ENCODE measurements at regions not wholly inside any gene's neighbourhood (a gene's known extent, or its start where the extent isn't known, plus 50 kb on each side); places are given as distances from the start of the nearest gene placed in this dataset.

DNA sequence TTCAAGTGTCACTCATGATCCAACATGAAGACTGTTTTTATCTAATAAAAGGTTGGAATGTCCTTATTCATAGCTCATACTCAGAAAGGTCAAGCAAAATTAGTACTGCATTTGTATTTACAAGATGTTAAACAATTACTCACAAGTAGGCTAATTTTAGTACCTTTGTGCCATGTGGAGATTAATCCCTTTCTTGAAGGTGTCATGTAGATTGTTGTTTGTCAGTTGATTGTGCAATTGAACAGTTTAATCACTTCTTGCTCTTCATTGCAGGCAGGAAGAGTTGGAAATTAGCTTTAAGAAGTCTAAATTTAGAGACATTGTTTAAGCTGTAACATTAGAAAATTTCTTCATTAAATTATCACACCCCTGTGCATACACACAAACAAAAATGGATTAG, 847.1 kb downstream of the KCNT2 start:
- Histone ChIP-seq H3K4me1 (ENCODE audit: insufficient read depth, low read length, severe bottlenecking) (peaks cover 4% of the 10 kb centered on the region), H3K9me3 (ENCODE audit: low read length) (no peaks in the 10 kb centered on the region), H3K4me3 (ENCODE audit: low read depth, low read length, poor library complexity, severe bottlenecking) (no peak overlapping the region), H2AFZ (ENCODE audit: low read length) (no peak overlapping the region), H3K27ac (ENCODE audit: low read depth, low read length, poor library complexity, severe bottlenecking) (no peak overlapping the region), H3K4me2 (ENCODE audit: low read length) (no peak overlapping the region), H4K20me1 (ENCODE audit: insufficient read depth, low read length) (no peaks in the 10 kb centered on the region), H3K27me3 (ENCODE audit: insufficient read depth, low read length) (no peaks in the 10 kb centered on the region), H3F3A (ENCODE audit: insufficient read depth, low read length) (no peaks in the 10 kb centered on the region), H3K9me2 (ENCODE audit: low read depth, low read length) (no peaks in the 10 kb centered on the region), H3K79me2 (ENCODE audit: insufficient read depth, low read length) (no peaks in the 10 kb centered on the region), H3K9ac (ENCODE audit: low read length) (no peak overlapping the region), H3K36me3 (ENCODE audit: insufficient read depth, low read length) (no peaks in the 10 kb centered on the region)
- TF ChIP-seq EZH2 (IDR thresholded peaks at IDR 0.05; ENCODE audit: borderline replicate concordance, low read length) (no peak), CTCF (IDR thresholded peaks at IDR 0.05; ENCODE audit: low read length) (no peak)

GRCh38 chr1:195756109-195756508, 852.1 kb downstream of the KCNT2 start:
- Histone ChIP-seq H3K4me2 (ENCODE audit: low read length) (no peak overlapping the region), H3K27ac (ENCODE audit: low read depth, low read length, poor library complexity, severe bottlenecking) (no peak overlapping the region), H3K9me3 (ENCODE audit: low read length) (no peaks in the 10 kb centered on the region), H3F3A (ENCODE audit: insufficient read depth, low read length) (no peaks in the 10 kb centered on the region), H2AFZ (ENCODE audit: low read length) (no peak overlapping the region), H4K20me1 (ENCODE audit: insufficient read depth, low read length) (no peaks in the 10 kb centered on the region), H3K4me3 (ENCODE audit: low read depth, low read length, poor library complexity, severe bottlenecking) (no peak overlapping the region), H3K4me1 (ENCODE audit: insufficient read depth, low read length, severe bottlenecking) (no peaks in the 10 kb centered on the region), H3K9me2 (ENCODE audit: low read depth, low read length) (no peaks in the 10 kb centered on the region), H3K36me3 (ENCODE audit: insufficient read depth, low read length) (no peaks in the 10 kb centered on the region), H3K27me3 (ENCODE audit: insufficient read depth, low read length) (no peaks in the 10 kb centered on the region), H3K79me2 (ENCODE audit: insufficient read depth, low read length) (no peaks in the 10 kb centered on the region), H3K9ac (ENCODE audit: low read length) (no peak overlapping the region)
- TF ChIP-seq CTCF (IDR thresholded peaks at IDR 0.05; ENCODE audit: low read length) (no peak), EZH2 (IDR thresholded peaks at IDR 0.05; ENCODE audit: borderline replicate concordance, low read length) (no peak)

- Histone ChIP-seq H3K4me2 (ENCODE audit: low read length) (no peak overlapping the region), H3K9me2 (ENCODE audit: low read depth, low read length) (no peaks in the 10 kb centered on the region), H3K27me3 (ENCODE audit: insufficient read depth, low read length) (no peaks in the 10 kb centered on the region), H4K20me1 (ENCODE audit: insufficient read depth, low read length) (no peaks in the 10 kb centered on the region), H3F3A (ENCODE audit: insufficient read depth, low read length) (no peaks in the 10 kb centered on the region), H3K27ac (ENCODE audit: low read depth, low read length, poor library complexity, severe bottlenecking) (no peak overlapping the region), H3K4me3 (ENCODE audit: low read depth, low read length, poor library complexity, severe bottlenecking) (no peak overlapping the region), H2AFZ (ENCODE audit: low read length) (no peak overlapping the region), H3K36me3 (ENCODE audit: insufficient read depth, low read length) (no peaks in the 10 kb centered on the region), H3K4me1 (ENCODE audit: insufficient read depth, low read length, severe bottlenecking) (no peaks in the 10 kb centered on the region), H3K9ac (ENCODE audit: low read length) (no peak overlapping the region), H3K79me2 (ENCODE audit: insufficient read depth, low read length) (no peaks in the 10 kb centered on the region), H3K9me3 (ENCODE audit: low read length) (no peaks in the 10 kb centered on the region)
- TF ChIP-seq CTCF (IDR thresholded peaks at IDR 0.05; ENCODE audit: low read length) (no peak), EZH2 (IDR thresholded peaks at IDR 0.05; ENCODE audit: borderline replicate concordance, low read length) (no peak)
These were observed 853.4 kb downstream of the KCNT2 start for GRCh38 chr1:195754874-195755273.
